ENCODE measurements at regions not wholly inside any gene's neighbourhood (a gene's known extent, or its start where the extent isn't known, plus 50 kb on each side); places are given as distances from the start of the nearest gene placed in this dataset.

GRCh38 chr18:79579807-79580497, 99.7 kb upstream of the CTDP1 start:
- no peak for DNase-seq (ENCODE audit: low spot score)
- no peak for TF ChIP-seq CTCF (IDR thresholded peaks at IDR 0.05; ENCODE audit: borderline replicate concordance, control extremely low read depth, extremely low read depth, insufficient read depth, missing control alignments)
- in situ Hi-C loops (cut with MboI; ENCODE audit: low sequenced_read_pairs, unreplicated experiment): no loop called here

GRCh38 chr18:79580498-79581171, 99.0 kb upstream of the CTDP1 start:
- TF ChIP-seq CTCF (IDR thresholded peaks at IDR 0.05; ENCODE audit: borderline replicate concordance, control extremely low read depth, extremely low read depth, insufficient read depth, missing control alignments): no peak
- in situ Hi-C loops (cut with MboI; ENCODE audit: low sequenced_read_pairs, unreplicated experiment): no loop called here
- DNase-seq (ENCODE audit: low spot score): no peak

DNA sequence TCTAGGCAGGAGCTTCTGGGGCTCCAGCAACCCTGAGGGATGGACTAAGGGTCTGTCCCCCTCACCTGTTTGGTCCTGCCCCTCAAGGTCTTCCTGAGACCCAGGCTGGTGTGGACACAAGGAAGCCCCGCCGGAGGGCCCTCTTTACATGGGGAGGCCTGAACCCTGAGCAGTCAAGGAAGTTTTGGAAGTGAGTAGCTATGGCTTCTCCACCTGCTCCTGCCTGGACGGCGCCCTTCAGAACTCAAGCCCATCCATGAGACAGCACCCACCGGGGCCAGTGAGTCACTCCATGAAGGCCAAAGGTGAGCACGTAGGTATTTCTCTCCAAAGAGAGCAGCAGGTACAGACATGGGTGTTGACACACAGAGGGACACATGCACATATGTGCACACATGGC, 98.2 kb upstream of the CTDP1 start:
- no peak for DNase-seq (ENCODE audit: low spot score)
- TF ChIP-seq CTCF (IDR thresholded peaks at IDR 0.05; ENCODE audit: borderline replicate concordance, control extremely low read depth, extremely low read depth, insufficient read depth, missing control alignments): no peak
- in situ Hi-C loops (cut with MboI; ENCODE audit: low sequenced_read_pairs, unreplicated experiment): no loop called here

GRCh38 chr18:79581911-79582310, 97.7 kb upstream of the CTDP1 start:
- TF ChIP-seq CTCF (IDR thresholded peaks at IDR 0.05; ENCODE audit: borderline replicate concordance, control extremely low read depth, extremely low read depth, insufficient read depth, missing control alignments): no peak
- DNase-seq (ENCODE audit: low spot score): no peak
- in situ Hi-C loops (cut with MboI; ENCODE audit: low sequenced_read_pairs, unreplicated experiment): no loop called here

DNA sequence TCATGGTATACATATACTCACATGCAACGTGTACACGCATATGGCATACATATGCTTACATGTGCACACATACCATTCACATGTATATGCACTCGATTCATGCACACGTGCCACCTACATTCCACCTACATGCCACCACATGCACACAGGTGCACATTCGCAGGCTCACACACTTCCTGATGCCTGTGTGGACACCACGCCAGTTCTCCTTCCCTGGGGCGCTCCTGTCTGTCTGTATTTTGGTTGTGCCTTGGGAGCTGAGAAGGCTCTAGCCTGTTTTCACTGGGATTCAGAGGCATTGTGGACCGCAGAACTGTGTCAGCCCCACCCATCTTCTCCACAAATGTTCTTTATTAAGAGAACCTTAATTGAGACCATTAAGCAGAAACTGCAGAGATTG, 96.6 kb upstream of the CTDP1 start:
- DNase-seq (ENCODE audit: low spot score): no peak
- in situ Hi-C loops (cut with MboI; ENCODE audit: low sequenced_read_pairs, unreplicated experiment): no loop called here
- no peak for TF ChIP-seq CTCF (IDR thresholded peaks at IDR 0.05; ENCODE audit: borderline replicate concordance, control extremely low read depth, extremely low read depth, insufficient read depth, missing control alignments)

- in situ Hi-C loops (cut with MboI; ENCODE audit: low sequenced_read_pairs, unreplicated experiment): no loop called here
- DNase-seq (ENCODE audit: low spot score): no peak
- no peak for TF ChIP-seq CTCF (IDR thresholded peaks at IDR 0.05; ENCODE audit: borderline replicate concordance, control extremely low read depth, extremely low read depth, insufficient read depth, missing control alignments)
Observed at GRCh38 chr18:79583426-79583825, 96.2 kb upstream of the CTDP1 start.
